Activated CD8-positive, alpha-beta memory T cell treated with anti-CD3 and anti-CD28 coated beads, Interleukin-2, amount 10 ng/mL, durations not matched to agents 7 days and 5 days (primary cell): ENCODE measurements at regions not wholly inside any gene's neighbourhood (a gene's known extent, or its start where the extent isn't known, plus 50 kb on each side); places are given as distances from the start of the nearest gene placed in this dataset.

ENCODE experiments used
- ATAC-seq: fragments of 150-1000 bp; cut with Tn5 transposase; one replicate; pipeline ENCODE4 v1.10.0; 2021; ENCODE audit warnings: moderate library complexity
- CTCF ChIA-PET: fragments of 350-600 bp; sonication (Branson Sonifier 250); formaldehyde crosslinking; loops from one replicate; lab custom pipeline; 2021; ENCODE audit warnings: antibody characterized with exemption; lab: Charles Lee
- DNase-seq: peaks from one replicate; pipeline ENCODE4 v3.0.0-alpha.2; 2020
- H3K27ac Mint-ChIP-seq: one replicate; pipeline ENCODE4 v1.8.0; 2021; ENCODE audit warnings: mild to moderate bottlenecking, mixed read lengths
- H3K27me3 Mint-ChIP-seq: one replicate; pipeline ENCODE4 v1.8.0; 2021; ENCODE audit warnings: mixed read lengths
- H3K36me3 Mint-ChIP-seq: one replicate; pipeline ENCODE4 v1.8.0; 2021; ENCODE audit warnings: mild to moderate bottlenecking, mixed read lengths
- H3K4me1 Mint-ChIP-seq: one replicate; pipeline ENCODE4 v1.8.0; 2021; ENCODE audit warnings: mixed read lengths
- H3K4me3 Mint-ChIP-seq: one replicate; pipeline ENCODE4 v1.8.0; 2021; ENCODE audit warnings: mild to moderate bottlenecking, moderate library complexity, mixed read lengths
- H3K9me3 Mint-ChIP-seq: one replicate; pipeline ENCODE4 v1.8.0; 2022; ENCODE audit warnings: low read depth, mixed read lengths

DNA sequence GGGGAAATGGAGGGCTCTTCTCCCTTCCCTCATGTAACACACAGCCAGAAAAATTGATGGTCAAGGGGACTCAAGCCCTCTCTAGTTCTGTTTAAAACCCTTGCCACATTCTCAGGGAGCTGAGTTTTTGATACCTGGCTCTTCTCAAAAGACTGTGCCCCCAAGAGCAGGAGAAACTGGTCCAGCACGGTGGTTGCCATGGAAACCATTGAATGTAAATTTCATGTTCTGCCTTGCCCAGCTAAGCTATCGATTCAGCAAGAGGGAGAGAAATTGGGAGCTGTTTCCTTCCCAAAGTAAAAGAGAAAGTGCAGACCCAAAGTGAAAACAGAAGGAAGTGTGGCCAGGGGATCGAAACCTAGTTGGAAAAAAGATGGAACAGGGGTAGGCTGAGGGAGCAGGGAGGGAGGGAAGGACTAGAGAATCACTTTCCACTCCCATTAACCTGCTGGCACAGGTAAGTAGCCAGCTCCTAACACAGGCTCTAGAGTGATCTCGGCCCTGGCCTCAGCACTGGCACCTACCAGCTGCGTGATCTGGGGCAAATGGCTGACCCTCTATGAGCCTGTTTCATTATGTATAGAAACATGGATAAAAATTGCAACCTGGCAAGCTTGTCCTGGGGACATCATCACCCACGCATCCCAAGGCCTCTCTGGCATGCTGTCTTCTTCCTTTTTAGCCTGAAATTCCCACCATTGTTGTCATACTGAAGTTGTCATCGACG is 140.9 kb downstream of the TPRA1 start:
- H3K36me3 Mint-ChIP-seq = no peaks in the 10 kb centered on the region
- no peaks in the 10 kb centered on the region for H3K9me3 Mint-ChIP-seq
- CTCF ChIA-PET = no interaction called here
- no peaks in the 10 kb centered on the region for H3K4me1 Mint-ChIP-seq
- H3K4me3 Mint-ChIP-seq = no peak overlapping the region
- H3K27me3 Mint-ChIP-seq = peaks cover 26% of the 10 kb centered on the region
- ATAC-seq = no peak
- DNase-seq = no peak
- no peak overlapping the region for H3K27ac Mint-ChIP-seq

DNA sequence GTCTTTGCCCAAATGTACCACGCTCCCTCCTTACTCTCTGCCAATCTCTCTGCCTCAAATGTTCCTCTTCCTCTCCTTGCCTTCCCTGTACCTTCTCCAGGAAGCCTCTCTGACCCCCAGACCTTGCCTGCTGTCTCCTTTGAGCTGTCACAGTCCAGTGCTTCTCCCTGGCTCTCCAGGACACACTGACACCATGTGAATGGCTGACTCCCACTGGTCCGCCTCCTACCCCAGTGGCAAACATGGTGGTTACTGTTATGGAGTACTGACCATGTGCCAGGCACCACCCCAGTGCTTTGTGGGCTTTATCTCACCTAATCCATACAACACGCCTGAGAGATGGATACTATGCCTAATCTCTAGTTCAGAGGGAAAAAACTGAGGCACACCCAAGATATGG is 141.9 kb downstream of the TPRA1 start:
- H3K27me3 Mint-ChIP-seq = peaks cover 21% of the 10 kb centered on the region
- CTCF ChIA-PET = no interaction called here

DNA sequence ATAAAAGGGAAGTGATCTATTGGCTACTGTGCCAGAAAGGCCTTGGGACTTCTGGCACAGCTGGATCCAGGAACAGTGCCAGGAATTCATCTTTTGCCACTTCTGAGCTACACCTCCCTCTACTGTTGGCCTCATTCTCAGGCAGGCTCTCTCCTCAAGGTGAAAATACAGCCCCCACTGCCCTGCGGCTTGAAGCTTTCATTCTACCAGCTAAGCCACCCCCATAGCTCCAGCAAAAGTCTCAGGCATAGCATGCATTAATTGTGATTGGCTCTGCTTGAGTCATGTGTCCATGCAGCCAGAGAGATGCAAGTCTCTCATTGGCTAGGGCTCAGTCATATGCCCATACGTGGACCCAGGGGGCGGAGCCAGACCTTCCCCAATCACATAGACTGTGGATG is 142.4 kb downstream of the TPRA1 start:
- CTCF ChIA-PET = no interaction called here
- no peak overlapping the region for H3K4me3 Mint-ChIP-seq
- H3K27me3 Mint-ChIP-seq = peaks cover 16% of the 10 kb centered on the region
- no peak overlapping the region for H3K27ac Mint-ChIP-seq
- no peaks in the 10 kb centered on the region for H3K9me3 Mint-ChIP-seq
- no peak for ATAC-seq
- no peaks in the 10 kb centered on the region for H3K36me3 Mint-ChIP-seq
- no peaks in the 10 kb centered on the region for H3K4me1 Mint-ChIP-seq
- DNase-seq = no peak

More for the DNA sequence above, 141.9 kb downstream of the TPRA1 start:
- Mint-ChIP-seq H3K36me3 (no peaks in the 10 kb centered on the region), H3K4me1 (no peaks in the 10 kb centered on the region), H3K9me3 (no peaks in the 10 kb centered on the region), H3K4me3 (no peak overlapping the region), H3K27ac (no peak overlapping the region)
- ATAC-seq = no peak
- DNase-seq = no peak

DNA sequence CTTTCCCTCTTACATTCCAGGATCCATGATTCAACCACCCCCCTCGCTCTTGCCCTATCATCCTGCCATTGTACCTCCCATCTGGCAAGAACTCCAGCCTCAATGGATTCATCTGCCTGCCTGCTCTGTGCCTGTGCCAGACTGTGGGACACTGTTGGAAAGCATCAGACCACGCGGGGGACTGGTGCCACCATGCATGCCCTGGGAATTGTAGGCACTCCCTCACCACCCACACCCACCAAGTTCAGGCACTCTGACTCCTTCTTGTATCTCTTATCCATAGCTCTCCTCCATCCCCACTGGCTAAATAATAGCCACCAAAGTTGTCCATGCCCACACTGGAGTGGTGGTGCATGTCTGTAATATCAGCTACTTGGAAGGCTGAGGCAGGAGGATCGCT is 143.8 kb downstream of the TPRA1 start:
- H3K4me1 Mint-ChIP-seq = no peaks in the 10 kb centered on the region
- DNase-seq (no peak), ATAC-seq (no peak)
- CTCF ChIA-PET = no interaction called here
- peaks cover 5% of the 10 kb centered on the region for H3K27me3 Mint-ChIP-seq
- no peaks in the 10 kb centered on the region for H3K36me3 Mint-ChIP-seq
- no peak overlapping the region for H3K27ac Mint-ChIP-seq
- H3K4me3 Mint-ChIP-seq = no peak overlapping the region
- H3K9me3 Mint-ChIP-seq = no peaks in the 10 kb centered on the region

DNA sequence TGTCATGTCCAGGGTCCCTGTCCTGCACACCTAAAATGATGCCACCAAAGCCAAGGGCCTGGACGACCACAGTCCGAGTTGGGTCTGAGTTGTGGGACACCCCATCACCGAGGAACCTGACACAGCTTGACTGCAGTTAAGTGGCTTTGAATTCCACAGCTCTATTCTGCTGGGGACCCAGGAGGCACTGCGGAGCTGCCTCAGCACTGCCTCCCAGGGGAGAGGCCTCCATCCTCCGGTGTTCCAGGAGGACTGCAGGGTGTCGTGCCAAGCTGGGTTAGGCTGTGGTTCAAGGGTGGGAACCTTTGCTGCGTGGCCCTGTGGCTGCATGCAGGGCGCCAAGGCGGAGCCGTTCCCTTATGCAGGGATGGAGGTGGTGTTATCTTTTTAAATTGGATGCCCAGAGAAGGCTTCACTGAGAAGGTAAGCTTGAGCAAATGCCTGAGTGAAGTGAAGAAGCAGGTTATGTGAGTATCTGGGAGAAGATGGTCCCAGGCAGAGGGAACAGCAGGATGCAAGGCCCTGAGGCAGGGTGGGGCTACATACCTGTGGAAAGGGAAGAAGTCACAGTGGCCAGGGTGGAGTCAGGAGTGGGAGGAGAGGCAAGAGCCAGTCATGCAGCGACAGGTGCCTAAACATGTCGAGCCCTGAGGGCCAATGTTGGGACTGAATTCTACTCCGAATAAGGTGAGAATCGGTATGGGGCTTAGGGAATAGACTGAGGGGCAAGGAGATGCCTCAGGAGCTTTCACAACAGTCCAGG is 144.8 kb downstream of the TPRA1 start:
- Mint-ChIP-seq H3K36me3 (no peaks in the 10 kb centered on the region), H3K4me3 (no peak overlapping the region), H3K9me3 (no peaks in the 10 kb centered on the region), H3K27me3 (peaks cover 10% of the 10 kb centered on the region), H3K4me1 (no peaks in the 10 kb centered on the region), H3K27ac (no peak overlapping the region)
- CTCF ChIA-PET = no interaction called here
- no peak for DNase-seq
- no peak for ATAC-seq

DNA sequence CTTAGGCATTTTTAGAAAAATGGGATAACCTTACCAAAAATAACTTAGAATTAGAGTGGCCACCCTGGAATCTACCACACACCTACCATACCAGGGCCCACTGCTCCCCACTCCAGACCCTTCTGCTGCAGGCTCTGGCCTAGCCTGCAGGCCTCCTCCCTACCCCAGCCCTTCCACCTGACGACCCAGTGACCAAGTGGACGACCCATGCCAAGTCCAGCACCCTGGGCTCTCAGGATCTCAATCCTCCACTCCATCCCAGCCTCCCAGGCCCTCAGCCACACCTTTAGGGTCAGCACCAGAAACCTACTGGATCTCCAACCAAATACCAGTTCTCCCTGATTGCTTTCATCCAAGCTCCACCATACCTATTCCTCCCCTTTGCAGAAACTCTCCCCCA is 145.8 kb downstream of the TPRA1 start:
- CTCF ChIA-PET = interaction anchor here (1.1 kb wide), 1 partner anchor 15 kb away, joined by 3 read pairs; no protein-coding TSS in a partner anchor
- H3K27me3 Mint-ChIP-seq = peaks cover 10% of the 10 kb centered on the region

DNA sequence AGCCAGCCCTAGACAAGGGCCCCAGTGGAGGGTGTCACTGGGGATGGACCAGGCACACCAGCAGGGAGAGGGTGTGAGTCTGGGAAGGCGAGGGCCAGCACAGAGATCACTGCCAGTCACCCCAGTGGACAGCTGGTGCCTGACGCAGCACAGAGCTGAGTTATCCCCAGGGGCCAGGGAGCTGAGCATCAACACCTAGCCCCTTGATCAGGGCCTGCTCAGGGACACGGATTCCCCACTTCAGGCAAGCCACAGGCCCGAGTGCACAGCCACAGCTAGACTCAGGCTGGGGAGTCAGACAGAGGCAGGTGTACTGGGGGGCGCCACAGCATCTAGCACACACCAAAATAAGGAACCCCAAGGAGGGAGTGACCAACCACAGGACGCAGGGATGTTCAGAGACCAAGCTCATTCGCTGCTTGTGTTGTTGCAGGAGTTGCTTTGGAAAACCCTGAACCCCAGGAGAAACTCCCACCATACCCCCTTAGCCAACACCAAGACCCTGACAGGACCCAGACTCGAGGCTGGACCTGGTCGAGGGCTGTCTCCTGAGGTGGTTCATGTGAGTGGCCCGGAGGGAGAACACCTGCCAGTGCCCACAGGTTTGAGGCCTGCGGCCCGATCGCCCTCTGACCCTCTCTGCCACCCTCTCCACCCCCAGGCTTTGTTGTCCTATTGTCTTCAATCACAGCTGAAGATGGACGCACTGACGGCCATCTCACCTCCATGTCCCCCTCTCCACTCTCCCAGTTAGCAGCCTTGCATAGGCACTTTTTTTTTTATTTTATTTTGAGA is 146.8 kb downstream of the TPRA1 start:
- no peak overlapping the region for H3K27ac Mint-ChIP-seq

More for the DNA sequence above, 145.8 kb downstream of the TPRA1 start:
- Mint-ChIP-seq H3K36me3 (no peaks in the 10 kb centered on the region), H3K4me3 (no peak overlapping the region), H3K9me3 (no peaks in the 10 kb centered on the region), H3K27ac (no peak overlapping the region), H3K4me1 (no peaks in the 10 kb centered on the region)
- ATAC-seq (no peak), DNase-seq (no peak)

DNA sequence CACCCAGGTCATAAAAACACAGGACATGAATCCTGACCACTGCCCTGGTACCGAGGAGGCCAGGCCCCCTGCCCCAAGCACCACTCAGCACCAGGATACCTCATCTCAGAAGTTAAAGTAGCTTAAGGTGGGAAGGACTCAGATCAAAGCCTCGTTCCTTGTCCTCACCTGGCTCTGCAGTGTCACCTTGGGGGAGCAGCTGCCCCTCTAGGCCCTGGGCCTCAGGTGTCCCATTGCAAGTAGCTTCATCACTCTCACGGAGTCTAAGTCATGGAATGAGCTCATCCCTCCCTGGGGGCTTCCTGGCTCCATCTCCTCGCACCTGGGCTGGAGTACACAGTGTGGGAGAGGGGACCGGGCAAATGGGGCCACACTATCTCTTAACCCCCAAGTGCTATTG is 148.0 kb downstream of the TPRA1 start:
- DNase-seq (no peak), ATAC-seq (no peak)
- H3K9me3 Mint-ChIP-seq = no peaks in the 10 kb centered on the region
- no peaks in the 10 kb centered on the region for H3K4me1 Mint-ChIP-seq
- no peak overlapping the region for H3K4me3 Mint-ChIP-seq
- no peak overlapping the region for H3K27ac Mint-ChIP-seq
- no peaks in the 10 kb centered on the region for H3K36me3 Mint-ChIP-seq
- CTCF ChIA-PET = interaction anchor here (1.3 kb wide), 1 partner anchor 13 kb away, joined by 4 read pairs; no protein-coding TSS in a partner anchor
- H3K27me3 Mint-ChIP-seq = peaks cover 9% of the 10 kb centered on the region

More for the DNA sequence above, 146.8 kb downstream of the TPRA1 start:
- H3K9me3 Mint-ChIP-seq = no peaks in the 10 kb centered on the region
- DNase-seq = no peak
- H3K4me1 Mint-ChIP-seq = no peaks in the 10 kb centered on the region
- peaks cover 8% of the 10 kb centered on the region for H3K27me3 Mint-ChIP-seq
- no peak overlapping the region for H3K4me3 Mint-ChIP-seq
- no peaks in the 10 kb centered on the region for H3K36me3 Mint-ChIP-seq
- CTCF ChIA-PET = interaction anchor here (1.1 to 1.3 kb wide), 2 partner anchors 12 to 14 kb away, joined by 3 to 4 read pairs; no protein-coding TSS in a partner anchor
- ATAC-seq = no peak

DNA sequence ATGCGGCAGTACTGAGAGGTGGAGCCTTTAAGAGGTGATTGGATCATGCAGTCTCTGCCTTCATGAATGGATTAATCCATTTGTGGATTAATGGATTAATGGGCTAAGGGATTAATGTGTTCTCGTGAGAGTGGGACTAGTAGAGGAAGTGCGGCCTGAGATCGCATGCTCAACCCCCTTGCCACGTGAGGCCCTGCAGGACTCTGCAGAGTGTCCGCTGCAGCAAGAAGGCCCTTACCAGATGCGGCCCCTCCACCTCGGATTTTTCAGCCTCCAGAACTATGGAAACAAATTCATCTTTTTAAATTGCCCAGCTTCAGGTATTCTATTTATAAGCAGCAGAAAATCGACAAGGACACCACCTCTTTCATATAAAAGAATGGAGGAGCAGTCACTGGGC is 148.8 kb downstream of the TPRA1 start:
- no peaks in the 10 kb centered on the region for H3K36me3 Mint-ChIP-seq
- no peaks in the 10 kb centered on the region for H3K9me3 Mint-ChIP-seq
- DNase-seq (no peak), ATAC-seq (no peak)
- H3K4me1 Mint-ChIP-seq = no peaks in the 10 kb centered on the region
- H3K4me3 Mint-ChIP-seq = no peak overlapping the region
- peaks cover 9% of the 10 kb centered on the region for H3K27me3 Mint-ChIP-seq
- CTCF ChIA-PET = no interaction called here
- H3K27ac Mint-ChIP-seq = no peak overlapping the region

DNA sequence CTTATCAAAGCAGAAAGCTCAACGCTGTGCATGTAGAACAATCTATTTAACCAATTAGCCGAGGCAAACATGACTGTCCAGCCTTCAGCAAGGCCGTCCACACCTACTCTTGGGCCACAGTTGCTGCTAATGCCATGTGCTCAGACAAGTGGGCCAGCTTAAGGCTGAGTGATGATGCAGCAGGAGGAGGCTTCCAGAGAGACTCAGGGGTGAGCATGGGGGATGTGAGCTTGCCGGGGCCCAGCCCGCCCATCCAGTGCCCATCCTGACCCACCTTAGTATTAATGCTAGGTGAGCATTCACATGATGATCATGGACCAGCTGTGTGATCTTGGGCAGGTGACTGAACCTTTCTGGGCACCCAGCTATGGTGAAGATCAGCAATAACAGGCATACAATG is 150.1 kb downstream of the TPRA1 start:
- no peak for ATAC-seq
- Mint-ChIP-seq H3K4me1 (no peaks in the 10 kb centered on the region), H3K4me3 (no peak overlapping the region), H3K27ac (no peak overlapping the region), H3K27me3 (peaks cover 15% of the 10 kb centered on the region), H3K9me3 (no peaks in the 10 kb centered on the region), H3K36me3 (no peaks in the 10 kb centered on the region)
- no peak for DNase-seq
- CTCF ChIA-PET = no interaction called here

DNA sequence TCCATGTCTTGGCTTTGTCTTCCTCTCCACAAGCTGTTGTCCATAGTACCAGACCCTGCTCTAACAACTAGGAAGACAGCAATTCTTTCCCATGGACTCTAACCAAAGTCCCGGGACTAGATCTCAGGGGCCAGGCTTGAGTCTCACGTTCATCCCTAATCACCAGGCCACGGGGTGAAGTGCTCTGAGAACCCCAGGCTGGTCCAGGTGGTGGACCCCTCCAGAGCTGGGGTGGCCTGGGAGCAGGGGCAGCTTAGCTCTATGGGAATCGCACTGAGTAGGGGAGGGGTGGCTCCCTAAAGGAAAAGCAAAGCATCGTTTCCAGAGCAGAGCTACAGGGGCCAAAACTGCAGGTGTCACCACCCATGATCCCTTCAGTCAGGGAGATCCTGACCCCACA is 150.9 kb downstream of the TPRA1 start:
- ATAC-seq = no peak
- H3K36me3 Mint-ChIP-seq = no peaks in the 10 kb centered on the region
- no peak overlapping the region for H3K4me3 Mint-ChIP-seq
- no peaks in the 10 kb centered on the region for H3K9me3 Mint-ChIP-seq
- CTCF ChIA-PET = no interaction called here
- peak; percentile 14 for DNase-seq
- peaks cover 15% of the 10 kb centered on the region for H3K27me3 Mint-ChIP-seq
- H3K27ac Mint-ChIP-seq = no peak overlapping the region
- H3K4me1 Mint-ChIP-seq = no peaks in the 10 kb centered on the region

DNA sequence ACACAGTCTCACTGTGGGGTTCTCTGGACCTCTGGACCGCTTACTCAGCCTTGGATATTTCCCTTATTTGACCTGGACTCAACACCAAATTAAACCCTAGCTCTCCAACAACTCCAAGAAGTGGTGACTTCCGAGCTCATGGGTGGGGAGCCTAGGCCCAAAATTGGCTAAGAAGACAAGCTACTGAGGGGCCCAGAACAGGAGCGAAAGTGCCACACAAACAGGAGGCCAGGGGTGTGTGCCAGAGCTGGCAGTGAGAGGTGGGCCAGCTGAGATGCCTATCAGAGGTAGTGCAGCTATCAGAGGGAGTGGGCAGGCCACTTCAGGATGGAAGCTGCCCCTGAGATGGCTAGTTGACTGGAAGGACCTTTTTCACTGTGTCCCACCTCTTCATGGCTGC is 151.1 kb upstream of the PRR20G start:
- Mint-ChIP-seq H3K36me3 (no peaks in the 10 kb centered on the region), H3K4me1 (no peaks in the 10 kb centered on the region), H3K27ac (no peak overlapping the region), H3K27me3 (peaks cover 15% of the 10 kb centered on the region), H3K9me3 (no peaks in the 10 kb centered on the region), H3K4me3 (no peak overlapping the region)
- DNase-seq (peak; percentile 36), ATAC-seq (no peak)
- CTCF ChIA-PET = no interaction called here

DNA sequence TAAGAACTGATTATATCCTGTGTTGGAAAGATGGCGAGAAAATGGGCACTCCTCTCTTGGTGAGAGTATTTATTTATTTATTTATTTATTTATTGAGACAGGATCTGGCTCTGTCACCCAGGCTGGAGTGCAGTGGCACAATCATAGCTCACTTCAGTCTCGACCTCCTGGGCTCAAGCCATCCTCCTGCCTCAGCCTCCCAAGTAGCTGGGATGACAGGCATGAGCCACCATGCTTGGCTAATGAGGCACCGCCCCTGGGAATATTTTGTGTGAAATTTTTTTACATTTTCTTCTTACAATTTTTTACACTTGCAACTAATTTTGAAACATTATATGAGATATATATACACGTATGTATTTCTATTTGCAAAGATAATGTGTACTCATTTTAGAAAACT is 150.5 kb upstream of the PRR20G start:
- CTCF ChIA-PET = no interaction called here
- DNase-seq = no peak
- Mint-ChIP-seq H3K27me3 (peaks cover 15% of the 10 kb centered on the region), H3K9me3 (no peaks in the 10 kb centered on the region), H3K36me3 (no peaks in the 10 kb centered on the region), H3K4me1 (no peaks in the 10 kb centered on the region), H3K27ac (no peak overlapping the region), H3K4me3 (no peak overlapping the region)
- ATAC-seq = no peak
